Keratinocyte (primary cell): ENCODE measurements at regions not wholly inside any gene's neighbourhood (a gene's known extent, or its start where the extent isn't known, plus 50 kb on each side); places are given as distances from the start of the nearest gene placed in this dataset.

Experiments
- DNase-seq: peaks from one replicate; pipeline ENCODE4 v3.0.0-alpha.2; 2011; ENCODE audit warnings: low read depth, missing footprints, low spot score
- FAIRE-seq: peaks from 2 replicates; lab custom pipeline; 2011; peaks lifted over from hg19 to GRCh38; lab: Jason Lieb, UNC
- H2AFZ ChIP-seq: 2 replicates; pipeline ENCODE4 v1.6.0; 2012; ENCODE audit warnings: low read length, control low read depth, inconsistent platforms; ENCODE audit not compliant: control insufficient read depth
- H3K27ac ChIP-seq: 2 replicates; pipeline ENCODE4 v1.5.1; 2011; ENCODE audit warnings: low read length; ENCODE audit not compliant: control insufficient read depth, insufficient read depth
- H3K27me3 ChIP-seq: 3 replicates; pipeline ENCODE4 v1.6.0; 2011; ENCODE audit warnings: low read length; ENCODE audit not compliant: control insufficient read depth, insufficient read depth; ENCODE audit errors: extremely low read depth
- H3K36me3 ChIP-seq, 2 experiments: 2 replicates in 1 of 2; 3 replicates in 1 of 2; pipeline ENCODE4 v1.5.1; 2011; ENCODE audit warnings: low read length in 2 of 2, mild to moderate bottlenecking in 1 of 2; ENCODE audit not compliant: control insufficient read depth in 2 of 2, insufficient read depth in 2 of 2; ENCODE audit errors: extremely low read depth in 1 of 2
- H3K4me1 ChIP-seq: 3 replicates; pipeline ENCODE4 v1.5.1; 2011; ENCODE audit warnings: low read length; ENCODE audit not compliant: control insufficient read depth, insufficient read depth; ENCODE audit errors: extremely low read depth
- H3K4me2 ChIP-seq: 3 replicates; pipeline ENCODE4 v1.6.0; 2011; ENCODE audit warnings: low read depth, low read length; ENCODE audit not compliant: control insufficient read depth, insufficient read depth; ENCODE audit errors: extremely low read depth
- H3K4me3 ChIP-seq, 3 experiments: fragments of 200-600 bp in 1 of 3; sonication (generic) in 1 of 3; 2 replicates in 2 of 3; 3 replicates in 1 of 3; pipeline ENCODE4 v1.5.1; 2011 to 2016; ENCODE audit warnings: low read length in 3 of 3, mild to moderate bottlenecking in 3 of 3, control low read depth in 2 of 3, inconsistent platforms in 1 of 3, low read depth in 1 of 3, mixed read lengths in 1 of 3, mixed run types in 1 of 3, moderate library complexity in 1 of 3; ENCODE audit not compliant: control insufficient read depth in 2 of 3, insufficient read depth in 2 of 3; ENCODE audit errors: extremely low read depth in 1 of 3
- H3K79me2 ChIP-seq: 2 replicates; pipeline ENCODE4 v1.6.0; 2012; ENCODE audit warnings: low read length; ENCODE audit not compliant: control insufficient read depth, insufficient read depth
- H3K9ac ChIP-seq: 3 replicates; pipeline ENCODE4 v1.6.0; 2011; ENCODE audit warnings: low read length; ENCODE audit not compliant: control insufficient read depth, insufficient read depth; ENCODE audit errors: extremely low read depth
- H3K9me1 ChIP-seq: 3 replicates; pipeline ENCODE4 v1.6.0; 2011; ENCODE audit warnings: low read length; ENCODE audit not compliant: control insufficient read depth, insufficient read depth; ENCODE audit errors: extremely low read depth
- H3K9me3 ChIP-seq: 2 replicates; pipeline ENCODE4 v1.5.1; 2012; ENCODE audit warnings: low read depth, low read length; ENCODE audit not compliant: control insufficient read depth
- H4K20me1 ChIP-seq: 3 replicates; pipeline ENCODE4 v1.6.0; 2011; ENCODE audit warnings: low read length; ENCODE audit not compliant: control insufficient read depth, insufficient read depth; ENCODE audit errors: extremely low read depth
- CTCF ChIP-seq, 3 experiments: IDR thresholded peaks in 1 of 3; conservative IDR thresholded peaks in 1 of 3; optimal IDR thresholded peaks in 1 of 3; 2 replicates in 2 of 3; 3 replicates in 1 of 3; pipeline versions ENCODE3 to v1.5.1; 2011; ENCODE audit warnings: low read length in 3 of 3, mild to moderate bottlenecking in 3 of 3, moderate library complexity in 2 of 3, control low read depth in 1 of 3, inconsistent platforms in 1 of 3; ENCODE audit not compliant: insufficient read depth in 2 of 3; ENCODE audit errors: extremely low read depth in 1 of 3
- EZH2 ChIP-seq: IDR thresholded peaks from one replicate; pipeline ENCODE4 v1.6.1; 2012; ENCODE audit warnings: inconsistent platforms, mild to moderate bottlenecking, low read length, moderate library complexity
- dilution Hi-C: fragments of 300-500 bp; cut with MboI; formaldehyde crosslinking; loops from one replicate; pipeline ENCODE4 v1.7.0; 2020; ENCODE audit warnings: low sequenced_read_pairs; ENCODE audit not compliant: extremely low pct_ligation_motif_present

DNA sequence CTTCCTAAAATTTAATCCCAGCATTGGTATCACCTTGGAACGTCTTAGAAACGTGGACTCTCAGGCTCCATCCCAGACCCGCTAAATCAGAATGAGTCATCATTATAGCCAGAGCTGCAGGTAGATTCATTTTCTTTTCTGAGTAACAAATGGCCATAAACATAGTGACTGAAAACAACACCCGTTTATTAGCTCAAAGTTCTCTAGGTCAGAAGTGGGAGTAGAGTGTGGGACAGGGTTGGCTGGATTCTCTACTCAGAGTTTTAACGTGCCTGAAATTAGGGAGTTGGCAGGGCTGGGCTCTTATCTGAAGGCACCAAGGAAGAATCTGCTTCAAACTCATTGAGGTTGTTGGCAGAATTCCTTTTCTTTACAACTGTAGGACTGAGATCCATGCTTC, 101.8 kb upstream of the C1QTNF7 start:
- DNase-seq (no peak), FAIRE-seq (no peak)
- Histone ChIP-seq H3K79me2 (no peaks in the 10 kb centered on the region), H3K4me3 (no peak overlapping the region), H3K4me2 (no peak overlapping the region), H4K20me1 (no peaks in the 10 kb centered on the region), H3K27me3 (peaks cover 4% of the 10 kb centered on the region), H2AFZ (no peak overlapping the region), H3K27ac (no peak overlapping the region), H3K36me3 (no peaks in the 10 kb centered on the region), H3K9me1 (no peaks in the 10 kb centered on the region), H3K9ac (no peak overlapping the region), H3K9me3 (no peaks in the 10 kb centered on the region), H3K4me1 (no peaks in the 10 kb centered on the region)
- dilution Hi-C loops: no loop called here
- TF ChIP-seq EZH2 (no peak), CTCF (optimal IDR thresholded peaks at IDR 0.05 in 1 of 3, IDR thresholded peaks at IDR 0.05 in 1 of 3, conservative IDR thresholded peaks at IDR 0.05 in 1 of 3; ENCODE audit: extremely low read depth in 1 of 3, insufficient read depth in 2 of 3, low read length in 3 of 3) (no peak)

- Histone ChIP-seq H3K4me1 (no peaks in the 10 kb centered on the region), H3K4me3 (no peak overlapping the region), H3K9me3 (no peaks in the 10 kb centered on the region), H3K9me1 (no peaks in the 10 kb centered on the region), H3K79me2 (no peaks in the 10 kb centered on the region), H3K36me3 (no peaks in the 10 kb centered on the region), H3K27me3 (peaks cover 4% of the 10 kb centered on the region), H4K20me1 (no peaks in the 10 kb centered on the region), H2AFZ (no peak overlapping the region), H3K27ac (no peak overlapping the region), H3K4me2 (no peak overlapping the region), H3K9ac (no peak overlapping the region)
- no peak for FAIRE-seq
- TF ChIP-seq EZH2 (no peak), CTCF (optimal IDR thresholded peaks at IDR 0.05 in 1 of 3, IDR thresholded peaks at IDR 0.05 in 1 of 3, conservative IDR thresholded peaks at IDR 0.05 in 1 of 3; ENCODE audit: extremely low read depth in 1 of 3, insufficient read depth in 2 of 3, low read length in 3 of 3) (no peak)
- DNase-seq: no peak
- dilution Hi-C loops: no loop called here
These were observed 100.2 kb upstream of the C1QTNF7 start for GRCh38 chr4:15327311-15328298.
